ENCODE measurements at regions not wholly inside any gene's neighbourhood (a gene's known extent, or its start where the extent isn't known, plus 50 kb on each side); places are given as distances from the start of the nearest gene placed in this dataset. TPM values are rescaled to one million over a fixed set of nuclear protein-coding genes. Genes with fewer than 3 reads are reported as not detected.

DNA sequence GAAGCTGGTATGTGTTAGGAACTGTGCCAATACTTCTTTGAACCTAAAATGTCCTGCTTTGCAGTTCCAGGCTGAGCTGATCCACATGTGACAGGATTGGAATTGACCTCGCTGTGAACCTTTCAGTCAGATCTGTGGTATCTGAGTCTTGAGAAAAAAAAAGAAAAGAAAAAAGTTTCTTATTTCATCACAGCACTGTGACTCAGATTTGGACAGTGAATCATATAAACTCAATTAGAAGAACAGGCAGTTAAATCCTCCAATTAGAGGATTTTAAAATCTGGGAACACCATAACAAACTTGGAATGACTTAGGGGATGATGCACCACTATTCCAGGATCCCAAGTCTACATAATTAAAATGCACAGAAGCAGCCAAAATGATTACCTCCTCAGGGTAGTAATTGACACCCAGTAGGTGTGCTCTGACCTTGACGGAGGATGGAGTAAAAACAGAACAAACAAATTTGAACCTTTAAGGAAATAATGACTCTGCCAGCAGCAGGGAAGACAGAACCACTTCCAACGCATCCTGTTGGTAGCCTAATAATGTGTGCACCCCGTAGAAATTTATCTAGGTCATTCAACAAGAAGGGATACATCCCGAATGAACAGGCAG lies 57.8 kb upstream of the RAI14 start:
- peak; percentile 56 for DNase-seq

DNA sequence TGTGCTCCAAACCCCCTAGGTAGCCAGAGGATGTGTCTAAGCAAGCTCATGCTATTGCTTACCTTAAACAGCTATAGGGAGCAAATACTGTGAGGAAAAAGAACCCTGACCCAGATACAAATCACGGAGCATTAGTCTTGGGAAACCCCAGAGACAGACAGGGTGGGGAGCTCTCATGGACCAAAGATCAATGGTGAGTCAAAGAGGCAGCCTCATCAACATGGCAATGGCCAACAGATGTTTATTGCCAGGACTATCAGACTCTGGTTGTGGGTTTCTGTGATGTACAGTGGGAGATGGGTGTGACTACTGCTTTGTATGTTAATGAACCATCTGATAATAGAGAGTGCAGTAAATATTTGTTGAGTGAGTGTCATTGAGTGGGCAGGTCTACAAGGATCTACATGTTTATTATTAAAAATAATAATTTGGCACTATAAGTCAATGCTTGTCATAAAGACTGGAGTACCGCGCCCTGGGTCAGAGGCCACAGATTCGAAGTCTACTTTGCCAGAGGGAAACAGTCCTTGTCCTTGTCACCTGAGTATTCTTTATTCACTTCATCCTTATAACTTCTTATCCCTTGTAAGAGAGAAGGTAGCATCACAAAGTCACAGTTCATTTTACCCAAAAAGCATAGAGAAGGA lies 56.5 kb upstream of the RAI14 start:
- no peak for DNase-seq

DNA sequence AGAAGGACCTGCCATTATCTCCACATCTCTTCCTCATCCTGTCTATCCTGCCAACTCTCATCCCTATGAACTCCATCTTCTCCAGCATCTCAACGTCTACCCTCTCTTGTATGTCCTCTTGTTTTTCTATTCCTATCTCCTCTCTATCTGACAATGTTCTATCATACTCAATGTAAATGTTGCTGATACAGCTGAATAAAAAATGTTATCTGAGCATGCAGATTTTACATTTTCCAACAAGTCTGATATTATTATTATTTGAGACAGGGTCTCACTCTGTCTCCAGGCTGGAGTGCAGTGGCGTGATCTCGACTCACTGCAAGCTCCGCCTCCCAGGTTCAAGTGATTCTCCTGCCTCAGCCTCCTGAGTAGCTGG lies 56.0 kb upstream of the RAI14 start:
- no peak for DNase-seq

DNA sequence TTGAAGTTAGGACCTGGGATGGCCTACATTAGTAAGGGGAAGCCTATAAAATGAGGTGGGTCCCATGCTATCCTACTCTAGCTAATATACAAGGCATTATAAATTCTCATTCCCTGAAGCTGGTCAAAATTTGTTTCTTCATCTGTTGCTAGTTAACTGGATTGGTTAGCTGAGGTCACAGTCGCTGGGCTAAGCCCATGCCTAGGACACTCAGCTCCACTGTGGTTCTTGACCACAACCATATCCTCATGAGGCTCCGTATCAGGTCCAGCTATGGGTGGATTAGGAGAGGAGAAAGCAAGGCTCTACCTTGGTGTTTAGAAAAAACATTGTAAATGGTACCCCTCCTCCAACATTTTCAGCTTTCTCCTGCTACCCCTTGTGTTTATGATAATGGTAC lies 52.8 kb upstream of the RAI14 start:
- DNase-seq: no peak

DNA sequence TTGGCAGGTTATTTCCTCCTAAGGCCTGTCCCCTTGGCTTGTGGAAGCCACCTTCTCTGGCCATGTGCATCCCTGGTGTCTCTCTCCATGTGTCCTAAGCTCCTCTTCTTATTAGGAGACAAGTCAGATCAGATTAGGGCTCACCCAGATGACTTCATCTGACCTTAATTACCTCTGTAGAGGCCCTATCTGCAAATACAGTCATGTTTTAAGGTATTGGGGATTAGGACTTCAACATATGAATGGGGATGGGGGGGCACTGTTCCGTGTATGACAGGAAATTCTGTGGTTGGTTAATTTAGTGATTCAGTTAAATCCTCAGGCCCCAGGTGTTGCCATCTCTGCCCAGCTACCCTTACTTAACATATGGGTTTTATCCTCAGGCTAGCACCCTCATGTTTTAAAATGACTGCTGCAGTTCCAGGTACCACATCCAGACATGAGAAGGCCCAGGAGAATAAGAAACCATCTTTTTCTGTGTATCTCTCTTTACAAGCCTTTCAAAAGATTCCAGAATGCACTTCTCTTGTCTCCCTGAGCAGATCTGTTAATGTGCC lies 51.9 kb upstream of the RAI14 start:
- DNase-seq: no peak

DNA sequence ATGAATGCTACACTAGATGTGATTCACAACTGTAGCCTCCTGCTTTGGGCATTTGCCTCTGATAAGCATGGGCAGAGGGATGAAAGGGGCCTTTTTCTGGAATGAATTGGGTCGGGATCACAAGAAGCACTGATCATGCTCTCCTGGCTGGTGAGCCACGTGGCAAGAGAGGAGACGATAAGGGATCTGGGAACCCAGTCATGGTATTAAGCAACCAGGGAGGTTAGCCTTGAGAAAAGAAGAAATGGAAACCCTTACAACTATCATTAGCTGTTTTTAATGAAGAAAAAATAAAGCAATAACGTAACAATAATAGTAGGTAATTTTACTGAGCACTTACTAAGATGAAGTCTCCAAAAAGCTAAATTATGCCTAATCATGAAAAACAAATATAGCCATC lies 50.0 kb upstream of the RAI14 start:
- no peak for DNase-seq

Small RNA genes in the stretch of these regions (small RNA-seq; reads per million reads assigned to genes)
- not detected for gene AC139792.3 (ENCODE audit: low replicate concordance)

All from tongue (tissue), 2 donors.